ENCODE measurements at regions not wholly inside any gene's neighbourhood (a gene's known extent, or its start where the extent isn't known, plus 50 kb on each side); places are given as distances from the start of the nearest gene placed in this dataset.

DNA sequence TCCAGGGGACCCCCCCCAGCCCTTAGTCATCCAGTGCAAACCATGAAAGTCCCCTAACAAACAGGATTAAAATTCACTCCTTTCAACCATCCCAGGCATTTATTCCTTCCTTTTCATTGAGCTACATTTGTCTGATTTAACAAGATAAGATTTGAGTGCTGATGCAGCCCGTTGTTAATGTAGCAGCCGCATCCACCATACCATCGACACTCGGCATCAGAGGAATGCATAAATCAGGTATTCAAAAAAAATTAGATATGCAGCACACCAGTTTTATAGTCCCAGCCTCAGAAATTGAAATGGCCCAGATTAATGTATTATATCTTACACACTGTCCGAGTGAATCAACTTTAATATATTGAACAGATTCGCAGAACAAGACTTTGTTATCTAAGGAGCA is 676.5 kb upstream of the FANCL start:
- TF ChIP-seq, protein P1, sequence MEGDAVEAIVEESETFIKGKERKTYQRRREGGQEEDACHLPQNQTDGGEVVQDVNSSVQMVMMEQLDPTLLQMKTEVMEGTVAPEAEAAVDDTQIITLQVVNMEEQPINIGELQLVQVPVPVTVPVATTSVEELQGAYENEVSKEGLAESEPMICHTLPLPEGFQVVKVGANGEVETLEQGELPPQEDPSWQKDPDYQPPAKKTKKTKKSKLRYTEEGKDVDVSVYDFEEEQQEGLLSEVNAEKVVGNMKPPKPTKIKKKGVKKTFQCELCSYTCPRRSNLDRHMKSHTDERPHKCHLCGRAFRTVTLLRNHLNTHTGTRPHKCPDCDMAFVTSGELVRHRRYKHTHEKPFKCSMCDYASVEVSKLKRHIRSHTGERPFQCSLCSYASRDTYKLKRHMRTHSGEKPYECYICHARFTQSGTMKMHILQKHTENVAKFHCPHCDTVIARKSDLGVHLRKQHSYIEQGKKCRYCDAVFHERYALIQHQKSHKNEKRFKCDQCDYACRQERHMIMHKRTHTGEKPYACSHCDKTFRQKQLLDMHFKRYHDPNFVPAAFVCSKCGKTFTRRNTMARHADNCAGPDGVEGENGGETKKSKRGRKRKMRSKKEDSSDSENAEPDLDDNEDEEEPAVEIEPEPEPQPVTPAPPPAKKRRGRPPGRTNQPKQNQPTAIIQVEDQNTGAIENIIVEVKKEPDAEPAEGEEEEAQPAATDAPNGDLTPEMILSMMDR (IDR thresholded peaks at IDR 0.05; ENCODE audit: borderline replicate concordance, extremely low read depth, low read length, poor library complexity, severe bottlenecking): no peak
- no peak for TF ChIP-seq EZH2 (IDR thresholded peaks at IDR 0.05; ENCODE audit: borderline replicate concordance, low read depth, low read length, severe bottlenecking)
